Transverse colon (tissue), 1 donor: ENCODE measurements at regions not wholly inside any gene's neighbourhood (a gene's known extent, or its start where the extent isn't known, plus 50 kb on each side); places are given as distances from the start of the nearest gene placed in this dataset.

Source experiments
- EP300 ChIP-seq: sonication (generic); formaldehyde crosslinking; IDR thresholded peaks from one replicate; pipeline ENCODE4 v1.6.1; 2017; ENCODE audit warnings: antibody characterized with exemption, low read depth
- POLR2A ChIP-seq: fragments of 450-650 bp; IDR thresholded peaks from one replicate; pipeline ENCODE4 v1.6.1; 2016; ENCODE audit warnings: antibody characterized with exemption, mild to moderate bottlenecking, moderate library complexity

- TF ChIP-seq POLR2A (no peak), EP300 (no peak)
Observed at GRCh38 chr2:71791501-71792135, 338.3 kb downstream of the DYSF start.
